Heart right ventricle (tissue), 16 donors: ENCODE measurements at regions not wholly inside any gene's neighbourhood (a gene's known extent, or its start where the extent isn't known, plus 50 kb on each side); places are given as distances from the start of the nearest gene placed in this dataset.

Experiments used
- ATAC-seq, 8 donors: fragments of 200-7000 bp; cut with Tn5 transposase; one replicate each; pipeline ENCODE4 v1.9.1; 2020; ENCODE audit warnings: mild to moderate bottlenecking in 8 of 8, moderate library complexity in 8 of 8, moderate number of reproducible peaks in 1 of 8
- DNase-seq, 2 donors: peaks; one replicate each; pipeline ENCODE4 v3.0.0-alpha.2; 2020
- H3K27ac ChIP-seq, 10 donors: fragments of 200-600 bp; sonication (generic) in 2 of 10; one replicate each; pipeline versions ENCODE4 v1.5.0 to v1.8.0; 2020 to 2022; ENCODE audit warnings: mild to moderate bottlenecking in 3 of 10
- H3K27me3 ChIP-seq, 7 donors: fragments of 200-600 bp; one replicate each; pipeline ENCODE4 v1.8.0; 2021 to 2022; ENCODE audit warnings: mild to moderate bottlenecking in 2 of 7
- H3K36me3 ChIP-seq, 9 donors: fragments of 200-600 bp; sonication (generic) in 1 of 9; one replicate each; pipeline versions ENCODE4 v1.5.0 to v1.8.0; 2020 to 2022; ENCODE audit warnings: mild to moderate bottlenecking in 2 of 9
- H3K4me1 ChIP-seq, 9 donors: fragments of 200-600 bp; sonication (generic) in 1 of 9; one replicate each; pipeline versions ENCODE4 v1.5.0 to v1.8.0; 2020 to 2022; ENCODE audit warnings: mild to moderate bottlenecking in 4 of 9
- H3K4me3 ChIP-seq, 10 donors: fragments of 200-600 bp; sonication (generic) in 2 of 10; one replicate each; pipeline versions ENCODE4 v1.5.0 to v1.8.0; 2020 to 2022; ENCODE audit warnings: mild to moderate bottlenecking in 7 of 10, moderate library complexity in 2 of 10
- H3K9me3 ChIP-seq, 11 donors: fragments of 200-600 bp in 10 of 11; sonication (generic) in 2 of 11; one replicate each; pipeline versions ENCODE4 v1.5.0 to v1.8.0; 2013 to 2022; ENCODE audit warnings: mild to moderate bottlenecking in 2 of 11, control low read depth in 1 of 11, moderate library complexity in 1 of 11
- WGBS, 2 donors: extraction: QIAGEN DNeasy Blood & Tissue Kit; methylation state at CpG; one replicate each; pipeline ENCODE4 v1.1.7; 2013; ENCODE audit warnings: inconsistent platforms in 1 of 2; 5-methylcytosine and 5-hydroxymethylcytosine counted together
- intact Hi-C, 10 donors: fragments of 100-400 bp; cut with DNase I; formaldehyde crosslinking; loops; one replicate each; pipeline versions ENCODE4 v1.11.1 to v1.14.2; 2022
- TF ChIP-seq, protein P1 (sequence below), 9 donors: fragments of 200-600 bp; sonication (generic) in 2 of 9; IDR thresholded peaks; one replicate each; pipeline versions ENCODE4 v1.5.0 to v1.8.0; 2021 to 2022; ENCODE audit warnings: antibody characterized with exemption in 9 of 9, mild to moderate bottlenecking in 5 of 9, moderate library complexity in 1 of 9
- donor health status: Arrhythmogenic right ventricular cardiomyopathy.
- donor health status: ischemic (EF 13 %, LVEDD 7.1; RV severe dilation, severe dysfunction).
- donor health status: healthy with polysubstance abuse.
- donor health status: DM: no; HTN: yes; CAD: no.
- donor health status: DM: no; HTN: no; CAD: no.
- donor health status: ischemic (EF 25% LVEDD 6.9; RV normal size, moderate dysfunction).
- donor health status: ischemic (EF 25% LVEDD 5.7; RV mildly dilated, moderate dysfunction).
- donor health status: healthy.
- donor health status: DM: yes; HTN: yes; CAD: no.
- donor health status: Ischemic cardiomyopathy.
- donor health status: ischemic (EF 35%, LVEDD 5.7; RV mildly dilated, moderate dysfunction).
- donor health status: nonischemic (EF 11% LVEDD 7.7; RV severe dilation, severe dysfunction).
- donor health status: DM: yes; HTN: yes; CAD: no.
- donor health status: PGD.
- donor health status: ischemic (EF 29% LVEDD 5.4; RV normal size, mild dysfunction).
- donor health status: nonischemic (EF 23%, LVEDD 6.1; RV moderate dilation, normal function).

DNA sequence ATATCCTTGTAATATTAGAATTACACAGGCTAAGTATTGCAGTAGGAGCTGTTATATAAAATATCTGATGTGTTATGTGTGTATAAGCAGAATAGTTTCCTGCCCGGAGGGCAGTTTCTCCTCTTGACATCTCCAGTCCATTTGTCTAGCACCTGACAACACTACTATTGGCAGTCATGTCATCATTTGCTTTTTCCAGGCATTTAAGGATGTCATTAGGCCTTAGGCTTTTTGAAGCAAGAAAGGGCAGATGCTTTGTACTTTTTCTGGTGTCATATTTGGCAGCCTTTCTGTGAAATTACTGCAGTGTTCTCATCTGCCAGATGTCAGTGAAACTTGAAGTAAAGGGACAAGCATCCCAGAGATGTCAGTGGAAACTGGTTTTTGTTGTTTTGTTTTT is 2017.6 kb upstream of the IGFBP7 start:
- Histone ChIP-seq H3K9me3 (peaks cover 0 to 4% (median 0%) of the 10 kb centered on the region in 11 donors), H3K27me3 (no peaks in the 10 kb centered on the region), H3K4me1 (no peaks in the 10 kb centered on the region), H3K4me3 (no peak overlapping the region), H3K36me3 (no peaks in the 10 kb centered on the region), H3K27ac (no peak overlapping the region)
- ATAC-seq (no peak), DNase-seq (no peak)
- WGBS, 2 donors: 63 to 67% methylated on average over 1 of the region's 1 CpG
- intact Hi-C loops: no loop called here
- TF ChIP-seq, protein P1, sequence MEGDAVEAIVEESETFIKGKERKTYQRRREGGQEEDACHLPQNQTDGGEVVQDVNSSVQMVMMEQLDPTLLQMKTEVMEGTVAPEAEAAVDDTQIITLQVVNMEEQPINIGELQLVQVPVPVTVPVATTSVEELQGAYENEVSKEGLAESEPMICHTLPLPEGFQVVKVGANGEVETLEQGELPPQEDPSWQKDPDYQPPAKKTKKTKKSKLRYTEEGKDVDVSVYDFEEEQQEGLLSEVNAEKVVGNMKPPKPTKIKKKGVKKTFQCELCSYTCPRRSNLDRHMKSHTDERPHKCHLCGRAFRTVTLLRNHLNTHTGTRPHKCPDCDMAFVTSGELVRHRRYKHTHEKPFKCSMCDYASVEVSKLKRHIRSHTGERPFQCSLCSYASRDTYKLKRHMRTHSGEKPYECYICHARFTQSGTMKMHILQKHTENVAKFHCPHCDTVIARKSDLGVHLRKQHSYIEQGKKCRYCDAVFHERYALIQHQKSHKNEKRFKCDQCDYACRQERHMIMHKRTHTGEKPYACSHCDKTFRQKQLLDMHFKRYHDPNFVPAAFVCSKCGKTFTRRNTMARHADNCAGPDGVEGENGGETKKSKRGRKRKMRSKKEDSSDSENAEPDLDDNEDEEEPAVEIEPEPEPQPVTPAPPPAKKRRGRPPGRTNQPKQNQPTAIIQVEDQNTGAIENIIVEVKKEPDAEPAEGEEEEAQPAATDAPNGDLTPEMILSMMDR (IDR thresholded peaks at IDR 0.05): no peak

DNA sequence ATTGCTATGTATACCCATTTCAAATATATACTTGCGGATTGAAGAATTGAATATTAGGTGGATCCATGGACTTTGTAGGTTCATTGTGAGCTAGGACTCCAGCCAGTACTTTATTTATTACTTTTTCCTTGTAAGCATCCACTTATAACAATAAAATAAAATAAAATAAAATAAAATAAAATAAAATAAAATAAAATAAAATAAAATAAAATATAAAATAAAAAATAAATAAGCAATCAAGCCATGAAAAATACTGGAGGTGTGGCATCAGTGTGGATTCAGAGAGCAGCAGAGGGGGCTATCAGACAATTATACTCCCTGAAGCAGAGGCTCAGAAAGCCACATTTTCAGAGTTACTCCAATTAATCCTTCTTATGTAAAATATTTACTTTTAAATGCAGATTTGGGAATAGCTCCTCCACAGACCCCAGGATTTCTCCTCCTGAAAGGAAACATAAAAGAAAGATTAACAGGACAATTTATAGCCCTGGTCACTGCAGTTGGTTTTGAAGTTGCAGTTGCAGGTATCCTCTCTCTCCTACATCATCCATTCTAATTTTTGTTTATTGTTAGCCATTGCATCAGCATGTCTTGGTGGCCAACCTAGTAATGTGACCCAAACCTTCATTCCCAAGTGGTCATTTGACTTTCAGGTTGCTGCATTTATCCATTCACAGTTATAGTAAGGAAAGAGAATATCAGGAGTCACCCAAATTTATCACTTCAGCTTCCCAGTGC is 2025.2 kb upstream of the IGFBP7 start:
- H3K4me1 ChIP-seq: no peaks in the 10 kb centered on the region
- H3K27ac ChIP-seq: no peak overlapping the region
- no peak overlapping the region for H3K4me3 ChIP-seq
- H3K9me3 ChIP-seq: no peaks in the 10 kb centered on the region
- 95 to 97% methylated on average over 1 of the region's 1 CpG for WGBS, 2 donors
- H3K36me3 ChIP-seq: no peaks in the 10 kb centered on the region
- ATAC-seq: no peak
- intact Hi-C loops: no loop called here
- TF ChIP-seq, protein P1 (IDR thresholded peaks at IDR 0.05): no peak
- no peak for DNase-seq
- no peaks in the 10 kb centered on the region for H3K27me3 ChIP-seq

GRCh38 chr4:59161249-59161648 is 2038.9 kb upstream of the ADGRL3 start:
- no peaks in the 10 kb centered on the region for H3K36me3 ChIP-seq
- TF ChIP-seq, protein P1 (IDR thresholded peaks at IDR 0.05): no peak
- H3K27me3 ChIP-seq: no peaks in the 10 kb centered on the region
- H3K27ac ChIP-seq: no peak overlapping the region
- no peak for ATAC-seq
- DNase-seq: no peak
- intact Hi-C loops: no loop called here
- H3K4me1 ChIP-seq: no peaks in the 10 kb centered on the region
- H3K9me3 ChIP-seq: peaks cover 0 to 9% (median 0%) of the 10 kb centered on the region in 11 donors
- no peak overlapping the region for H3K4me3 ChIP-seq
- 73 to 77% methylated on average over 6 of the region's 6 CpGs for WGBS, 2 donors

GRCh38 chr4:59175617-59176016 is 2024.5 kb upstream of the ADGRL3 start:
- TF ChIP-seq, protein P1 (IDR thresholded peaks at IDR 0.05): no peak
- H3K36me3 ChIP-seq: no peaks in the 10 kb centered on the region
- ATAC-seq (no peak), DNase-seq (no peak)
- no peaks in the 10 kb centered on the region for H3K4me1 ChIP-seq
- WGBS, 2 donors: 59 to 74% methylated on average over 1 of the region's 1 CpG
- no peak overlapping the region for H3K27ac ChIP-seq
- peaks cover 0 to 5% (median 0%) of the 10 kb centered on the region in 11 donors for H3K9me3 ChIP-seq
- no peaks in the 10 kb centered on the region for H3K27me3 ChIP-seq
- no peak overlapping the region for H3K4me3 ChIP-seq
- intact Hi-C loops: no loop called here
